ENCODE measurements at regions not wholly inside any gene's neighbourhood (a gene's known extent, or its start where the extent isn't known, plus 50 kb on each side); places are given as distances from the start of the nearest gene placed in this dataset.

DNA sequence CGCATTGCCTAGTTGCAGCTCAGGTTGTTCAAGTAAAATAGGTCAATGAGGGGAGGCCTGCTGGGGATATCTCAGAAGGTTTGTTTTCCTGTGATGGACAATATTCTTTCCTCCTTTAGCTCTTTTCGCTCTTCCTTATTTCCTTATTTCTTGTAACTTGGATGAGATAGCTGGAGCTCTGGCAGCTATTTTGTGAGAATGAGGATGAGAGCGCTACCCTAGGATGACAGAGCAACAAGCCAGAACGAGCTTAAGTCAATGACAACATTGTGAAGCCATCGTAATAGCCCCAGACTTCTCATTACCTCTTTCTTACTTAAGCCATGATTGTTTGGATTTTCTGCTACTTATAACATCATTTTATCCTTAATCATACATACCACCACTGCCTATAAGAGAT is 124.3 kb upstream of the GATB start:
- CTCF ChIA-PET: no interaction called here
- Histone ChIP-seq H4K20me1 (ENCODE audit: control insufficient read depth, insufficient read depth, low read length, poor library complexity, severe bottlenecking) (no peaks in the 10 kb centered on the region), H3K4me3 (ENCODE audit: control extremely low read depth in 1 of 5, extremely low read depth in 1 of 5, insufficient read depth in 1 of 5, low read depth in 2 of 5, low read length in 4 of 5) (no peak overlapping the region), H3K79me2 (ENCODE audit: control insufficient read depth, insufficient read depth, low read length) (no peaks in the 10 kb centered on the region), H3K4me2 (replicated peaks; ENCODE audit: low read depth, low read length, poor library complexity, severe bottlenecking) (no peak overlapping the region), H3K4me1 (ENCODE audit: control insufficient read depth in 2 of 2, insufficient read depth in 2 of 2, low read length in 2 of 2) (peaks cover 18 to 26% of the 10 kb centered on the region in 2 donors), H3K27ac (ENCODE audit: low read length in 2 of 2) (no peak overlapping the region), H3K9ac (ENCODE audit: low read length) (no peak overlapping the region), H3K36me3 (replicated peaks in 1 of 2; ENCODE audit: control extremely low read depth in 1 of 2, control insufficient read depth in 1 of 2, extremely low read depth in 1 of 2, insufficient read depth in 2 of 2, low read length in 1 of 2) (no peaks in the 10 kb centered on the region), H3K27me3 (replicated peaks in 1 of 4; ENCODE audit: control extremely low read depth in 1 of 4, control insufficient read depth in 3 of 4, insufficient read depth in 4 of 4, low read length in 3 of 4) (no peaks in the 10 kb centered on the region), H2AFZ (ENCODE audit: insufficient read depth, low read depth, low read length, poor library complexity, severe bottlenecking) (no peak overlapping the region), H3K9me3 (ENCODE audit: control extremely low read depth in 1 of 3, control insufficient read depth in 2 of 3, insufficient read depth in 1 of 3, low read length in 2 of 3) (peaks cover 0 to 4% (median 0%) of the 10 kb centered on the region in 3 donors)
- Mint-ChIP-seq H3K27ac (no peak overlapping the region), H3K9me3 (ENCODE audit: insufficient read depth) (no peaks in the 10 kb centered on the region), H3K4me3 (no peak overlapping the region), H3K4me1 (peaks cover 21% of the 10 kb centered on the region), H3K27me3 (no peaks in the 10 kb centered on the region)
- intact Hi-C loops (cut with micrococcal nuclease): no loop called here
- TF ChIP-seq CTCF (IDR thresholded peaks at IDR 0.05): no peak
- TF ChIP-seq EZH2 (IDR thresholded peaks at IDR 0.05; ENCODE audit: borderline replicate concordance, insufficient read depth, low read depth, low read length, poor library complexity, severe bottlenecking): no peak
- ATAC-seq (ENCODE audit: low read depth): no peak
- DNase-seq: no peak
- 100% methylated on average over 2 of the region's 5 CpGs for WGBS (ENCODE audit: insufficient coverage)
- POLR2A ChIA-PET: no interaction called here

GRCh38 chr4:151883747-151884146 is 122.9 kb upstream of the GATB start:
- H3K4me3 Mint-ChIP-seq: no peak overlapping the region
- Histone ChIP-seq H3K9me3 (ENCODE audit: control extremely low read depth in 1 of 3, control insufficient read depth in 2 of 3, insufficient read depth in 1 of 3, low read length in 2 of 3) (peaks cover 0 to 4% (median 0%) of the 10 kb centered on the region in 3 donors), H3K4me2 (replicated peaks; ENCODE audit: low read depth, low read length, poor library complexity, severe bottlenecking) (no peak overlapping the region), H3K27me3 (replicated peaks in 1 of 4; ENCODE audit: control extremely low read depth in 1 of 4, control insufficient read depth in 3 of 4, insufficient read depth in 4 of 4, low read length in 3 of 4) (no peaks in the 10 kb centered on the region), H3K79me2 (ENCODE audit: control insufficient read depth, insufficient read depth, low read length) (no peaks in the 10 kb centered on the region), H3K4me1 (ENCODE audit: control insufficient read depth in 2 of 2, insufficient read depth in 2 of 2, low read length in 2 of 2) (peaks cover 17 to 19% of the 10 kb centered on the region in 2 donors), H3K36me3 (replicated peaks in 1 of 2; ENCODE audit: control extremely low read depth in 1 of 2, control insufficient read depth in 1 of 2, extremely low read depth in 1 of 2, insufficient read depth in 2 of 2, low read length in 1 of 2) (no peaks in the 10 kb centered on the region), H3K9ac (ENCODE audit: low read length) (no peak overlapping the region), H3K27ac (ENCODE audit: low read length in 2 of 2) (no peak overlapping the region), H4K20me1 (ENCODE audit: control insufficient read depth, insufficient read depth, low read length, poor library complexity, severe bottlenecking) (no peaks in the 10 kb centered on the region), H2AFZ (ENCODE audit: insufficient read depth, low read depth, low read length, poor library complexity, severe bottlenecking) (no peak overlapping the region), H3K4me3 (ENCODE audit: control extremely low read depth in 1 of 5, extremely low read depth in 1 of 5, insufficient read depth in 1 of 5, low read depth in 2 of 5, low read length in 4 of 5) (no peak overlapping the region)
- CTCF ChIA-PET: no interaction called here
- H3K9me3 Mint-ChIP-seq (ENCODE audit: insufficient read depth): no peaks in the 10 kb centered on the region
- DNase-seq (no peak), ATAC-seq (ENCODE audit: low read depth) (no peak)
- no peaks in the 10 kb centered on the region for H3K27me3 Mint-ChIP-seq
- POLR2A ChIA-PET: no interaction called here
- TF ChIP-seq EZH2 (IDR thresholded peaks at IDR 0.05; ENCODE audit: borderline replicate concordance, insufficient read depth, low read depth, low read length, poor library complexity, severe bottlenecking) (no peak), CTCF (IDR thresholded peaks at IDR 0.05) (no peak)
- no peak overlapping the region for H3K27ac Mint-ChIP-seq
- intact Hi-C loops (cut with micrococcal nuclease): no loop called here
- peaks cover 21% of the 10 kb centered on the region for H3K4me1 Mint-ChIP-seq
- WGBS (ENCODE audit: insufficient coverage): 100% methylated on average over 1 of the region's 4 CpGs

Data from B cell (primary cell).